ENCODE measurements at regions not wholly inside any gene's neighbourhood (a gene's known extent, or its start where the extent isn't known, plus 50 kb on each side); places are given as distances from the start of the nearest gene placed in this dataset.

DNA sequence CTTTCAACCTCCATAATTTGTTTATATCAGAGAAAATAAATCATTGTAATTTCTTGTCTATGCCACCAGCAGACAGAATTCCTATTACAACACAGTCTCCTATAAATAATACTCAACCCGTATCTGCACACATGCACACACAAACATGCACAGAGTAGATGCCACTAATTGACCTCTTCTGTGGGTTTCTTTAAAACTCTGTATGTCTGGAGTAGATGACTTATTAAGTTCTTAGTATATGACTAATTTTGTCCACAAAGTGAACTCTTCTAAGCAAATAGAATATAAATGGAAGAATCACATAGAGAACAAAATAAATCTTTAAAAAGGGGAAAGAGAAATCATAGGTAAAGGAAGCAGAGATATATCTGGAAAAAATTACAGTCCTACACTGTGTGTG lies 452.3 kb downstream of the MTRR start:
- no peak for DNase-seq (ENCODE audit: low spot score)
- Histone ChIP-seq H4K20me1 (ENCODE audit: low read depth) (no peaks in the 10 kb centered on the region), H3K9me3 (ENCODE audit: low read depth) (no peaks in the 10 kb centered on the region), H3F3A (ENCODE audit: low read depth) (no peaks in the 10 kb centered on the region), H3K4me2 (no peak overlapping the region), H3K79me2 (ENCODE audit: low read depth) (no peaks in the 10 kb centered on the region), H2AFZ (replicated peaks) (no peak overlapping the region), H3K27ac (no peak overlapping the region), H3K4me3 (no peak overlapping the region), H3K27me3 (no peaks in the 10 kb centered on the region), H3K9ac (no peak overlapping the region), H3K36me3 (no peaks in the 10 kb centered on the region), H3K4me1 (no peaks in the 10 kb centered on the region)
- Mint-ChIP-seq H3K36me3 (no peaks in the 10 kb centered on the region), H3K4me3 (no peak overlapping the region), H3K27ac (no peak overlapping the region), H3K9me3 (no peaks in the 10 kb centered on the region), H3K4me1 (no peaks in the 10 kb centered on the region), H3K27me3 (ENCODE audit: insufficient read depth, low read depth) (no peaks in the 10 kb centered on the region)
- no peak for TF ChIP-seq EZH2phosphoT487 (IDR thresholded peaks at IDR 0.05)
- no peak for TF ChIP-seq EZH2 (IDR thresholded peaks at IDR 0.05)
- TF ChIP-seq, protein P1, sequence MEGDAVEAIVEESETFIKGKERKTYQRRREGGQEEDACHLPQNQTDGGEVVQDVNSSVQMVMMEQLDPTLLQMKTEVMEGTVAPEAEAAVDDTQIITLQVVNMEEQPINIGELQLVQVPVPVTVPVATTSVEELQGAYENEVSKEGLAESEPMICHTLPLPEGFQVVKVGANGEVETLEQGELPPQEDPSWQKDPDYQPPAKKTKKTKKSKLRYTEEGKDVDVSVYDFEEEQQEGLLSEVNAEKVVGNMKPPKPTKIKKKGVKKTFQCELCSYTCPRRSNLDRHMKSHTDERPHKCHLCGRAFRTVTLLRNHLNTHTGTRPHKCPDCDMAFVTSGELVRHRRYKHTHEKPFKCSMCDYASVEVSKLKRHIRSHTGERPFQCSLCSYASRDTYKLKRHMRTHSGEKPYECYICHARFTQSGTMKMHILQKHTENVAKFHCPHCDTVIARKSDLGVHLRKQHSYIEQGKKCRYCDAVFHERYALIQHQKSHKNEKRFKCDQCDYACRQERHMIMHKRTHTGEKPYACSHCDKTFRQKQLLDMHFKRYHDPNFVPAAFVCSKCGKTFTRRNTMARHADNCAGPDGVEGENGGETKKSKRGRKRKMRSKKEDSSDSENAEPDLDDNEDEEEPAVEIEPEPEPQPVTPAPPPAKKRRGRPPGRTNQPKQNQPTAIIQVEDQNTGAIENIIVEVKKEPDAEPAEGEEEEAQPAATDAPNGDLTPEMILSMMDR (IDR thresholded peaks at IDR 0.05), result no peak

DNA sequence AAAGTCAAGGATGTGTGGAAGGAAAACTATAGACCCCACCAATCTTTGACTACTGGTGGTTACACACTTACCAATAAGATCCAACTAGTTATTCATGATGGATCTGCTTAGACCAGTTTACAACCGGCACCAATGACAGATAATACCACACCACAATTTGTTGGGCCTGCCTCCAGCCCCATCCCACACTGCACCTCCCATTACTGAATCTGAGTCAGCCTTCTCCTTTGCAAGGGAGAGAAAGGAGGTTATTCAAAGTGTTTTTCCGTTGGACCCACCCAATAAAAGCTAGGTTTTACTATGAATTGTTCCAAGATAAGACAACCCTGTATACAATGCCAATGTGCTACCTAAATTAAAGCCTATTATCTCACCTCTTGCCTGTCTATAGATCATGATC lies 453.5 kb downstream of the MTRR start:
- H3K9me3 Mint-ChIP-seq, result no peaks in the 10 kb centered on the region
- Histone ChIP-seq H3K27ac (no peak overlapping the region), H3K27me3 (no peaks in the 10 kb centered on the region), H3K4me2 (no peak overlapping the region), H3K36me3 (no peaks in the 10 kb centered on the region), H3K4me3 (no peak overlapping the region), H2AFZ (replicated peaks) (no peak overlapping the region), H3F3A (ENCODE audit: low read depth) (no peaks in the 10 kb centered on the region), H3K4me1 (no peaks in the 10 kb centered on the region), H3K9me3 (ENCODE audit: low read depth) (no peaks in the 10 kb centered on the region), H3K79me2 (ENCODE audit: low read depth) (no peaks in the 10 kb centered on the region), H3K9ac (no peak overlapping the region), H4K20me1 (ENCODE audit: low read depth) (no peaks in the 10 kb centered on the region)
- no peak for DNase-seq (ENCODE audit: low spot score)
- no peak overlapping the region for H3K27ac Mint-ChIP-seq
- TF ChIP-seq, protein P1 (IDR thresholded peaks at IDR 0.05), result no peak
- TF ChIP-seq EZH2phosphoT487 (IDR thresholded peaks at IDR 0.05) (no peak), EZH2 (IDR thresholded peaks at IDR 0.05) (no peak)
- H3K36me3 Mint-ChIP-seq, result no peaks in the 10 kb centered on the region
- H3K4me1 Mint-ChIP-seq, result no peaks in the 10 kb centered on the region
- no peak overlapping the region for H3K4me3 Mint-ChIP-seq
- peaks cover 2% of the 10 kb centered on the region for H3K27me3 Mint-ChIP-seq (ENCODE audit: insufficient read depth, low read depth)

DNA sequence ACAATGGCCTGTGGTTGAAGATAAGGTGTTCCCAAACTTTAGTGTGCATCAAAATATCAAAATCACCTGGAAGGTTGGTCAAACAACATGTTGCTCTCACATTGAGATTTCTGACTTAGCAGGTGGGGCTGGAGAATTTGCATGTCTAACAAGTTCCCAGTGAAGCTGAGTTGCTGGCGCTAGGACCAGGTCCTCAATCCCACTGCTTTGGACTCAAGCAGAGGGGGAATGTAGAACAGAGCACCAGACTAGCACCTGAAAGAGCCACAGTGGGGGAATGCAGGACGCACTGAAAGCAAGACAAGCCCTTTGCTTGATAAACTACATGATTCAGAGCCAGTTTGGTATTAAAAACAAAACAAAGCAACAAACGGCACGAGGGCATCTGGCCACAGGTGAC lies 458.1 kb downstream of the MTRR start:
- Mint-ChIP-seq H3K27ac (no peak overlapping the region), H3K36me3 (no peaks in the 10 kb centered on the region), H3K4me3 (no peak overlapping the region), H3K9me3 (peaks cover 3% of the 10 kb centered on the region), H3K4me1 (no peaks in the 10 kb centered on the region), H3K27me3 (ENCODE audit: insufficient read depth, low read depth) (peaks cover 4% of the 10 kb centered on the region)
- no peaks in the 10 kb centered on the region for H3K36me3 ChIP-seq
- H2AFZ ChIP-seq (replicated peaks), result no peak overlapping the region
- no peak overlapping the region for H3K4me2 ChIP-seq
- no peaks in the 10 kb centered on the region for H3K79me2 ChIP-seq (ENCODE audit: low read depth)
- H3K9ac ChIP-seq, result no peak overlapping the region
- no peak overlapping the region for H3K4me3 ChIP-seq
- H3K9me3 ChIP-seq (ENCODE audit: low read depth), result no peaks in the 10 kb centered on the region
- no peaks in the 10 kb centered on the region for H3F3A ChIP-seq (ENCODE audit: low read depth)
- no peaks in the 10 kb centered on the region for H4K20me1 ChIP-seq (ENCODE audit: low read depth)
- H3K4me1 ChIP-seq, result no peaks in the 10 kb centered on the region
- no peak overlapping the region for H3K27ac ChIP-seq
- no peak for DNase-seq (ENCODE audit: low spot score)
- H3K27me3 ChIP-seq, result no peaks in the 10 kb centered on the region
- TF ChIP-seq EZH2phosphoT487 (IDR thresholded peaks at IDR 0.05) (no peak), EZH2 (IDR thresholded peaks at IDR 0.05) (no peak)
- TF ChIP-seq, protein P1 (IDR thresholded peaks at IDR 0.05), result no peak

DNA sequence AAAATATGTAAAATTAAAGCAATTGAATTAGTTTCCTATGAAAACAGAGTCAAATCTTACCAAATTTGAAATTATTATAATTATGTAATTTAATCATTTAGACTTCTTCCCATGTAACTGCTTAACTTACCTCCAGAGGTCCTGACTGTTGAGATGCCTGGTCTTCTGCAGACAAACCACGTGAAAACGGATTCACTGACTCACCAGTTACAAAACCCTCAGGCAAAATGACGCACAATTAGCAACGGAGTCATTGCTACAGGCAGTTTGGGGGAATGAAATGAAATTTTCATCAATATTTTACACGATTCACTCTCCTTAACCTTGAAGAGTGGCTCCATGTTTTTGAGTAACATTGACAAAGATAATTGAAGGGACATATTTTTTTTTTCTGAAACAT lies 460.8 kb downstream of the MTRR start:
- H3K27me3 Mint-ChIP-seq (ENCODE audit: insufficient read depth, low read depth), result peaks cover 4% of the 10 kb centered on the region
- Histone ChIP-seq H2AFZ (replicated peaks) (no peak overlapping the region), H3K27ac (no peak overlapping the region), H3K4me3 (no peak overlapping the region), H3K4me1 (no peaks in the 10 kb centered on the region), H3K9me3 (ENCODE audit: low read depth) (no peaks in the 10 kb centered on the region), H3K27me3 (no peaks in the 10 kb centered on the region), H3K36me3 (no peaks in the 10 kb centered on the region), H3K9ac (no peak overlapping the region), H3K79me2 (ENCODE audit: low read depth) (no peaks in the 10 kb centered on the region), H3K4me2 (no peak overlapping the region), H4K20me1 (ENCODE audit: low read depth) (no peaks in the 10 kb centered on the region), H3F3A (ENCODE audit: low read depth) (no peaks in the 10 kb centered on the region)
- H3K36me3 Mint-ChIP-seq, result no peaks in the 10 kb centered on the region
- no peak overlapping the region for H3K27ac Mint-ChIP-seq
- DNase-seq (ENCODE audit: low spot score), result no peak
- H3K4me3 Mint-ChIP-seq, result no peak overlapping the region
- TF ChIP-seq EZH2 (IDR thresholded peaks at IDR 0.05), result no peak
- no peak for TF ChIP-seq EZH2phosphoT487 (IDR thresholded peaks at IDR 0.05)
- TF ChIP-seq, protein P1 (IDR thresholded peaks at IDR 0.05), result no peak
- no peaks in the 10 kb centered on the region for H3K4me1 Mint-ChIP-seq
- H3K9me3 Mint-ChIP-seq, result peaks cover 3% of the 10 kb centered on the region
